ENCODE measurements at regions not wholly inside any gene's neighbourhood (a gene's known extent, or its start where the extent isn't known, plus 50 kb on each side); places are given as distances from the start of the nearest gene placed in this dataset.

DNA sequence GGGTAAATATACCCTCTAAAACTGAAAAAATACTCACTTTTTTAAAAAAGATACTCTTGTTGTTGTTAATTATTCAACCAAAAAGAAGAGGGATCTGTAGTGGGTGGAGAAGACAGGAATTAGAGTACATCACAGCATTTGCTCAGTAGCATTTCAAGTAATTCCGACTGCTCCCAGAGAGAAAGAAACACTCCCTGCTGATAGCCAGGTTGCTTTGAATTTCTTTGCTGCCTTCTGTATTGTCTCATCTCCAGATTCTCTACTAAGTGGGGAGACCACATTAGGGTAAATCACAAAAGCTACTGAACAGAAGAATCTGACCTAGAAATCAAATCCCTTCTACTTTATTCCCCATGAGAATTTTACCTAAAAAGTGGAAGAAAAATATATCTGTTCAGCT, 661.1 kb downstream of the BRINP3 start:
- DNase-seq (ENCODE audit: low read depth in 2 of 3, low spot score in 2 of 3) = no peak

DNA sequence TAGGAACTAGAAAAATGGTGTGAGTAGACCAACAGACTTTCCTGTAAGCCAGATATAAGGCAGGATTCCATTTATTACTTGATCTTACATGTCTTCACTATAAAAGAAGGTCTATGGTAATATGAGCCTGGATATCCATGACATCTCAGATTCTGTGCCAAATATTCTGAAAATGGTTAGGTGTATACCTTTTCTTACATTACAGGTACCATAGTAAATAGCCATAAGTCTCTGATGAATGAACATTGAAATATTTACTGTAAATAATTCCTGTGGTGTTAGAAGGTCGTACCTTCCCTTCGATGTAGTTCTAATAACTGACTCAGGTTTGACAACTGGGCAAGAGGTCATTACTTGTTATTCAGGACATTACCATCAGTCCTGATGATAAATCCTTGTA, 657.9 kb downstream of the BRINP3 start:
- DNase-seq (ENCODE audit: low read depth in 2 of 3, low spot score in 2 of 3) = no peak

DNA sequence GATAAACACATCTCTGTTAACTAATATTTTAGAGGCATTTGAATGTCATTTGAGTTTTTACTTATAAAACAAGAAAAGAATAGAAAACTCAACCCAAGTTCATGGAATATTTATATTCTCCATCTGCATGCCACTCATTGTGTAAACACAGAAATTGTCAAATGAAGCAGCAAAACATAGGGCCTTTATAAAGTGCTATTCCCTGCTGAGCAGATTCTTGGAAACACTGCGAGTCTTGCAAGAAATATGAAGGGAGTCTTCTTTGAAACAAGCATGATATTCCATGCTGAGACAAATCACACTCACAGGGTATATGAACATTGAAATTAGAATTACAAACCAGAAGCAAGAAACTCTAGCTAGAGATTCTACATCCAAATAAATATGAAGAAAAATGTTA, 655.8 kb downstream of the BRINP3 start:
- no peak for DNase-seq (ENCODE audit: low read depth in 2 of 3, low spot score in 2 of 3)

DNA sequence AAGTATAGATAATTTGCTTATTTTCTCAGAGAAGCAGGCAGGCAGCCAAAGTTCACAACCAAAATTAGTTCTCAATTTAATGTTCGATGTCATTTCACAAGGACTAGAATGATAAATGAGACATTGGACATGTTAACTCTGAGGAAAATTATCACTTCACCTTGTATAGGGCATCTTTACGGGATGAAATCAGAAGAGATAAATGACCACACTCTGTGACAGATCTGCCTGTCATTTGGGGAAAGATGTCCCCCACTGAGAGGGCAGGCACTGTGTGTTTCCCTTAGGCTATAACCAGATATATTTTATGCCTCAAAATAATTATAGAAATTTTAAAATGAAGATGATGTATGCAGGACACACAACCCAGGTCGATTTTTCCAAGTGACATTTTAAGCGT, 642.9 kb downstream of the BRINP3 start:
- DNase-seq (ENCODE audit: low read depth in 2 of 3, low spot score in 2 of 3) = no peak

DNA sequence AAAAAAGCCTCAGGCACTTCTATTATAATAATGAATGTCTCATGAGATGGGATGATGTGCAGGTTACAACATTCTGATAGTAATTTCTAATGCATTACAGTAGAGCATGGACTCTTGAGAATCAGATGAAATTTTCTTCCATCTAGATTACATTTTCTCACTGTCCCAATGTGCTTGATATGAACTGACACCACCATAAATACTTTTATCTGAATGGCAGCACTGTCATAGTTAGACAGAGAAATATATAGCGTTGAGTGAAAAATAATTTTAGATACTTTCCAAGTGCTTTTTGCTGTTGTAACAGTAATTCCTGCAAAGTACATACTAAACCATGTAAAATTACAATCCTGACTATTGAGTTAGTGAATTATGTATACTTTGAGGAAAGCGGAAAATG, 630.1 kb downstream of the BRINP3 start:
- no peak for DNase-seq (ENCODE audit: low read depth in 2 of 3, low spot score in 2 of 3)

DNA sequence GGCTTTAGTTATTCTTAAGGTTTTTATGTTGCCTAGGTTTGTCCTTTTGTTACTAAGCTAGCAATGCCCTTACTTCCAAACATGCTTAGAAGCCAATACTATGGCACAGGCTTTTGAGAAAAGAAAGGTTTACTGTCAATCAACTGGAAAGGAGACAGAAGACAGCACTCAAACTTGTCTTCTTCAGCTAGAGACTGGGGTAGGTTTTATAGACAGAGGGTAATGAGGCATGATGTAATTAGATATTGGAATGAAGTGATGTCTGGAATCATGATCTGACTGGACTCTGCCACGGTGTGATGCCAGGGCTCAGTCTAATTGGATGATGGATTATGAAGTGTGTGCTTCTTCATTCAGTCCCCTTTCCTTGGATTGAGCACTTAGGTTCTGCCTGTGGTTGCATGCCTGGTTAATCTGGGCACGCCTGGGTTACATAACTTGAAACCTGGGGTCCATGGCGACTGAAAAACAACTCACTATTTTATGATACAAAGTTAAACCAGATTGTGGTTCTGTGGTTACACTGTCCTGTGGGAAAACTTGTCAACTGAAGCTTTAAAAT, 625.8 kb downstream of the BRINP3 start:
- DNase-seq (ENCODE audit: low read depth in 2 of 3, low spot score in 2 of 3) = no peak

DNA sequence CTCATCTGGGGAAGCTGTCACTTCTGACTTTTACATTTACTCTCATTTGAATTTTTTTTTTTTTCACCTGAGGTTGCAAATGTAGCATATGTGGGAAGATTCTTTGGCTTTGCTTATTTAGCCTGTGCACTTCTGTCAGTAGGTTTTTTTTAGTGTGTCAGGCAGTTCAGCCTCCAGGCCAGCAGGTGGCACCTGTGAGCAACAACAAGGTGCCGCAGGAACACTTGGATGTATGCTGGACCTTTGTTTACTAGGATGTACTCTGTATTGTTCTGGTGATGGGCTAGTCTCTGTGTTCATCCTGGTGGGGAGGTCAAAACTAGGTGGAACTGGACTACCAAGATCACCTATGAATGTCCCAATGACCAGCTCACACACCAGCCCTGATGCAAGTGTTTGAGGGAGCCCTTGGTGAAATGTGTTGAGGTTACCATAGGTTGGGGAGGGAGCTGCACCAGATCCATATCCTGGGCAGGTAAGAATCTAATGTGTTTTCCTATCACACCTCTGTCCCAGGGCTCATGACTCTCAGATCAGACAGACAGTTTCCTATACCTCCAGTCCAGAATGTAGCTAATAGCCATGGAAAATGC, 618.2 kb downstream of the BRINP3 start:
- DNase-seq (ENCODE audit: low read depth in 2 of 3, low spot score in 2 of 3) = peak in 2 of 3 donors; percentile 2 to 9

DNA sequence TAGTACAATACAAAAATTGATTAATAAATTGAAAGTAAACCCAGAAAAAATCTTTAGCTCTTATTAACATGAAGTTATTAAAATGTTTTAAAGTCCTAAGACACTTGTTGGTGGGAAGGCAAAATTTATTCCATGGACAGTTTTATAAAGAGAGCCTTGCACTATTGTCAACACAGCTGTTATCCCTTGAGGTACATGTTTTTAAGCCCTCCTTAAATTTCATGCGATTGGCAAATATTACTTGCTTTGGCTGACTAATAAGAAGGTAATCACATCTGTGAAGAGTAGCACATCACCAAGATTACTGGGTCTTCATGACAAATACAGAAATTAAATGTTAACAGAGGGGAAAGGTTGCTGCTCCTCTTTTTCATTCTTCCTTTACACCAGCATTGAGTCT, 611.1 kb downstream of the BRINP3 start:
- DNase-seq (ENCODE audit: low read depth in 2 of 3, low spot score in 2 of 3) = no peak

DNA sequence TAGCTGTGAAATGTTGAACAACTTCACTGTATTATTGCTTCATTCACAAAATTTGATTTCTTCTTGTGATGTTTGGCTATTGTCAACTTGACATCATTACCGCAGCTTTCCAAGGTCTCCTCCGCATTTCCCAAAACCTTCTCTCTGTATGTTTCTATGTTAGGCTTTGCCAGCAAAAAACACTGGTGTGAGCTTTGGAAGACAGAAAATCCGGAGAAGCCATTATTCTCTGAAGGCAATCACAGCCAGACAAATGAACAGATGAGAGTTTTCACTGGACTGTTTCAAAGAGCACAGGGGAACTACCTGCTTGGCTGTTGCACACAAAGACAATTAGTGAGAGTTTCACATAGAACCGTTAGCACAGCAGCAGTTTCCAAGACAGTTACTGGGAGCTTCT, 609.6 kb downstream of the BRINP3 start:
- DNase-seq (ENCODE audit: low read depth in 2 of 3, low spot score in 2 of 3) = no peak

DNA sequence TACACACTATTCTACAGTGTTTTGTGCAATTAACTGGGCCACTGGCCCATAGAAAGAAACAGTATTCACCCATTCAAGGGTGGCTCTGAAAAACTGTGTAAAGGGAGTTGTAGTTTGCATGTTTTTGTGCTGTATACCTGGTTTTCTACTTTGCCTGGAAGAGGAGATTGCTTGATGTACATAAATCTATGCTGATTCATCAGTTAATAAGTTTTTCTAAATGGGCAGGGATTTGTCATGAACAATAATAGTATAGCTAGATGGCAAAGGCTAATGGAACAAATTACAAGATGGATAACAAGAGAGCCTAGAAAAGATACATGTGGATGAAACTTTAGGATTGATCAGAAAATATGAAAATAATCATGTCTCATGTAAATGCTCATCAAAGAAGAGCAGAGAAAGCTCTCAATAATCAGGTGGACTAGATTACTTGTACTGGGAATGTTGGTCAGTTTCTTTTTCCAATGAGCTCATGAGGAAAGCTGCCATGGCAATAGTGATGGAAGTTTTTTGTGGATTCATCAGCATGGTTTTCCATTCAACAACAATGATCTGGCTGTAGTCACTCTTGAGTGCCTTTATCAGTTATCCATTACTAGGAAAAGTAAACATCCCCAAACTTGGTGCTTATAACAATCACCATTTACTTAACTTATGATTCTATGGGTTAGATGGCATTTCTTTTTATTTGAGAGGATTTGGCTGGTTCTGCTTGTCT, 602.8 kb downstream of the BRINP3 start:
- DNase-seq (ENCODE audit: low read depth in 2 of 3, low spot score in 2 of 3) = no peak

DNA sequence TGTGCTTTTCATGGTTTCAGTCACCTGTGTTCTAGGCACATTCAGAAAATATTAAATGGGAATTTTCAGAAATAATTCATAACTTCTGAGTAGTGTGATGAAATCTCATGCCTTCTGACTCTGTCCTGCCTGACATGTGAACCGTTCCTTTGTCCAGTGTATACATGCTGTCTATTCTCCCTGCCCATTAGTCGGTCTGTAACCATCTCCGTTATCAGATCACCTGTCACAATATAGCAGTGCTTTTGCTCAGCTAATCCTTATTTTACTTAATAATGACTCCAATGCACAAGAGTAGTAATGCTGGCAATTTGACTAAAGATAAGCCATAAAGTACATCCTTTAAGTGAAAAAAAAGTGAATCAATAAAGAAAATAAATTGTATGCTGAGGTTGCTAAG, 597.5 kb downstream of the BRINP3 start:
- no peak for DNase-seq (ENCODE audit: low read depth in 2 of 3, low spot score in 2 of 3)

DNA sequence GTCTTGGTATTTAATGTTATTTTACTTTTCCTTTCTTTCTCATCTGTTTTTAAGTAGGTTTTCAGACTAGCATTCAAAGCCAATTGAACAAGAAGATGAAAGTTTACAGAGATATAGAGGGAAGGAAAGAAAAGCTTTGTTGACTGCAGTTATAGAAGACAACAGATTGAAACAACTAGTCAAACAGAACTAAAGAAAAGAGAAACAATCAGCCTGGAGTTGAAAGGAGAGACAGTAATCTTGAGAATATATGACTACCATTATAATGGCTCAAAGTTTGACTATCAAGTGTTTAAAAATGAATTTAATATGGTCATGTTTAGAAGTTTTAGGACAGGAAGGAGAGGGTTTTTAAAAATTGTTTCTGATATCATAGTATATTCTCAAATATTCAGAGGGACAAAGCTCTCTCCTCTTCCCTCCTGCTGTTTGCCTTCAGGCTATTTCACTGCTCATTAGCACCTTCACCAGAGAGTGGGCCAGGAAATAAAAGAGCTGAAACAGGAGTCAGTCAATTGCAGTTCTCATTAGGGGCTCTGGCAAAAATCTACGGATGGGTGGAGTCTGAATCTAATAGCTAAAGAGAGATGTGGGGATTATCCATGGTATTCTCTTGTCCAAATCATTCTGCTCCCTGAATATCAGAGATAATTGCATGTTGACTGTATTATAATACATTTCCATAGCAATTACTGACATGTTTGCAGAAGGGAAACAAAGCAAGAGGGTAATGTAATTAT, 577.8 kb downstream of the BRINP3 start:
- DNase-seq (ENCODE audit: low read depth in 2 of 3, low spot score in 2 of 3) = no peak

DNA sequence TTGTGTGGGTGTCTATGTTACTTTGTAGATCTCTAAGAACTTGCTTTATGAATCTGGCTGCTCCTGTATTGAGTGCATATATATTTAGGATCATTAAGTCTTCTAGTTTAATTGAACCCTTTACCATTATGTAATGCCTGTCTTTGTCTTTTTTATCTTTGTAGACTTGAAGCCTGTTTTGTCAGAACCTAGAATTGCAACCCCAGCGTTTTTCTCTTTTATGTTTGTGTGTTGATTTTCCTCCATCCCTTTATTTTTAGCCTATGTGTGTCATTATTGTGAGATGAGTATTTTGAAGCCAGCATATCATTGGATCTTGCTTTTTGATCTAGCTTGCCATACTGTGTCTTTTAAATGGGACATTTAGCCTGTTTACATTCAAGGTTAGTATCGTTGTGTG, 573.2 kb downstream of the BRINP3 start:
- no peak for DNase-seq (ENCODE audit: low read depth in 2 of 3, low spot score in 2 of 3)

DNA sequence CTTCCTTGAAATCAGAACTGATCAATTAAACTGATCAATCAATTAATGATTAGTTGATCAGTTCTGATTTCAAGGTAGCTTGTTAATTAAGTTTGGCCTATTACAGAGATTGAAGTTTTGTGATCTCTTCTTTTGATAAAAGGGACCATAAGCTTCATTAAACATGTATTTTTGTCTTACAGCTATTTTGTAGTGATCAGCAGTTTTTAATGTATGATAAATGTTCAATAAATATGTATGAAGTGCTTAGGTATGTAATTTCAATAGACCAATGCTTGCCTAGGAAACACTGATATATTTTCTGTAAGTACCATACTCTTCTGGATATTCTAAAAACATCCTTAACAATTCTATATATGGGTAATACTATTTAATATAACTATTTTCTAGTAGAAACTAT, 569.6 kb downstream of the BRINP3 start:
- DNase-seq (ENCODE audit: low read depth in 2 of 3, low spot score in 2 of 3) = no peak

DNA sequence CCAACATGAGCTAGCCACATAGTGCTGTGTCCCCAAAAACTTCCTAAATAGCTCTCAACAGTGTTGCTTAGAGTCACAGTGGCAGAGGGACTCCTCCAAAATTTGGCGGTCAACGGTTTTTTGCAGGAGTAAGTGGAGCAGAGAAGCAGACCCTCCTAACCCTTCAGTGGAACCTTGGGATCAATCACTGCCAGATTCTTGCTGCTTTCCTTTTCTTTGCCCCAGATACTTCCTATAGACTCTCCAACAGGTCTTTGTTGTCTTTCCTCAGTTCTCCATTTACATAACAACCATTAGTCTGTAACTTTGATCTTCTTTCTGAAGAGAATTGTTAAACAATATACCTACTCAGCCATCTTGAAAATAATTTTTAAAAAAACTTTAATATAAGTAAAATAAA, 556.1 kb downstream of the BRINP3 start:
- no peak for DNase-seq (ENCODE audit: low read depth in 2 of 3, low spot score in 2 of 3)

DNA sequence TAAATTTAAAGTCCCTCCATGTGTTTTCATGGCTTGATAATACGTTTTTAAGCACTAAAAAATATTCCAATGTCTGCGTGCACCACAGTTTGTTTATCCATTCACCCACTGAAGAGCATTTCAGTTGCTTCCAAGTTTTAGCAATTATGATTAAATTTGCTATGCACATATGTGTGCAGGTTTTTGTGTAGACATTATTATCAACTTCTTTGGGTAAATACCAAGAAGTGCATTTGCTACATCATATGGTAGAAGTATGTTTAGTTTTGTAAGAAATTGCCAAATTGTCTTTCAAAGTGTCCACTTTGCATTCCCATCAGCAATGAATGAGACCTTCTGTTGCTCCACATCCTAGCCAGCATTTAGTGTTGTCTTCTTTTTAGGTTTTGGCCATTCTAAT, 550.0 kb downstream of the BRINP3 start:
- DNase-seq (ENCODE audit: low read depth in 2 of 3, low spot score in 2 of 3) = no peak

DNA sequence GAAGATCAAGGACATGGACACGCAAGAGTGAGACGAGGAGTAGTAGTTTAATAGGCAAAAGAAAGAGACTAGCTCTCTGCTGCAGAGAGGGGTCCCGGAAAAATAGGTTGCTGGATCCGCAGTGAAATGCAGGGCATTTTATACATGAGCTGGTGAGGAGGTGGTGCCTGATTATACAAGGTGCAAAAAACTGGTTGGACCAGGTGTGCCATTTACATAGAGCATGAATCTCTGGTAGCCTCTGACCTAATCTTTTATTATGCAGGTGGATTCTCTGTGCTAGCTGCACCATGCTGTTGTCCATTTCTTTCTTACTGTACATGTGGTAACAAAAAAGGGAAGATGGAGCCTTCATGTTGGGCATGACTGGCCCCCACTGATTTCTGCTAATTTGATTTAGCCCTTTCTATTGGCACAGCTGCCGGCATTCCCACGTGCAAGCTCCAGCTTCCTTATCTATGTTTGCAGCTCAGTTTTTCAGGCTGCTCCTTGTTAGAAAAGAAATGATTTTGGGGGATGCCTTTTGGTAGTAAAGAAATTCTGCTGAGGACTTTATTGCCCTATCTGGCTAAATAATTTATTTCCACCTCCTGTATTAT, 548.1 kb downstream of the BRINP3 start:
- DNase-seq (ENCODE audit: low read depth in 2 of 3, low spot score in 2 of 3) = no peak

DNA sequence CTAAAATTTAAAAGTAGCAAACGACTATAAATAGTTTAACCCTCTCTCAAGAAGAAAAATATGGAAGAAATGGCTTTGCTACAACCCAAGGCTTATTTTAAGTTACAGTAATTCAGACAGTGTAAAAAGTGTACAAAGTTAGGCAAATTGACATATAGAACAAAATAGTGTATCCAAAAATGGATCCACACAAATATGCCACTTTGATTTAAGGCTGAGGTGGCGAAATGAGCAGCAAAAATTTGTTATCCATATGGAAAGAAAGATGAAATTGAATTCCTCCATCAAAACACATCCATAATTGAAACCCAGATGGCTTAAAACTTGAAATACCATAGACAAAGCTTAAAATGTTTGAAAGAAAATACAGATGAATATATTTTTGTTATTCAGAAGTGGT, 540.8 kb downstream of the BRINP3 start:
- no peak for DNase-seq (ENCODE audit: low read depth in 2 of 3, low spot score in 2 of 3)

DNA sequence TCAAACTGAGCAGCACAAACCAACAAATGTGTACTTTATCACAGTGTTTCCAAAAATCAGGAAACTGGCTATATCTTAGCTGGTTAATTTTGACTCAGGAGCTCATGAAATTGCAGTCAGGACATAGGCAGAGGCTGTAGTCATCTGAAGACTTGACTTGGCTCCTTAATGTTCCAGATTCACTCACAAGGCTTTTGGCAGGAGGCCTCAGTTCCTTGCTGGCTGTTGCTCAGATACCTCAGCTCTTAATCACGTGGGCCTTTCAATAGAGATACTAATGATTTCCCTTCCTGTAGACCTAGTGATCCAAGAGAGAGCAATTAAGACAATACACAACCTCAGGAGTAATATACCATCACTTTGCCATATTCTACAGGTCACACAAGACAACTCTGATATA, 537.7 kb downstream of the BRINP3 start:
- no peak for DNase-seq (ENCODE audit: low read depth in 2 of 3, low spot score in 2 of 3)

DNA sequence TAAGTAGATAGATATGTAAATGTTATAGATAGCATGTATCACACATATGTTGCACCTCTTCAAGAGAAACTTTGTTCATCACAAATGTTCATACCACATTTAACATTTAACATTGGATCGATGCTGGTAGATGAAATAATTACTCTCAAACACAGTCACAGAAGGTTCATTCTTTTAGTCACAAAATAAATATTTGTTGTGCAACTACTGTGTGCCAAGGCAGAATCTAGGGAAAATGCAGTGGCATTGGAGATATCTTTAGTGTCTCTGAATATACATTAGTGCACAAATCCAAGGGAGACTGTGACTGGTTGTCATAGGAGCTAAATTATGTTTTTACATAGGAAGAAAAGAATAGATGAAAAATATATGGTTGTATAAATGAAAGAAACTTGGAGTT, 535.7 kb downstream of the BRINP3 start:
- DNase-seq (ENCODE audit: low read depth in 2 of 3, low spot score in 2 of 3) = no peak

DNA sequence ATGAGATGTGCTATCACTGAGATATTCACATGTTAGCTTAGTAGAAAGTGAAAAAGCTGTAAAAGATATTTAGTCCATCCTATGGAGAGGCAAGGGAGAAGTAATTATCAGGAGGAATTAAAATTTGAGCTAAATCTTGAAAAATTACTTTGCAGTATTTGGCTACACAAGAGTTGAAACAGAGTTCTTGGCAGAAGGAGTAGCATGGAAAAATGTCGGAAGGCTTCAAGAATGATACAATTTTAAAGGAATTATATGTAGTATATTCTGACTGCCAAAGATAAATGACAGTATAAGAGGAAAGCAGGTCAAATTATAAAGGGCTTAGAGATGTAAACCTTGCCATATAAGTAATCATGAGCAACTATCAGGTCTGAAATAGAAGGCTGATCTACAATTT, 518.9 kb downstream of the BRINP3 start:
- no peak for DNase-seq (ENCODE audit: low read depth in 2 of 3, low spot score in 2 of 3)
